ENCODE measurements at regions not wholly inside any gene's neighbourhood (a gene's known extent, or its start where the extent isn't known, plus 50 kb on each side); places are given as distances from the start of the nearest gene placed in this dataset.

DNA sequence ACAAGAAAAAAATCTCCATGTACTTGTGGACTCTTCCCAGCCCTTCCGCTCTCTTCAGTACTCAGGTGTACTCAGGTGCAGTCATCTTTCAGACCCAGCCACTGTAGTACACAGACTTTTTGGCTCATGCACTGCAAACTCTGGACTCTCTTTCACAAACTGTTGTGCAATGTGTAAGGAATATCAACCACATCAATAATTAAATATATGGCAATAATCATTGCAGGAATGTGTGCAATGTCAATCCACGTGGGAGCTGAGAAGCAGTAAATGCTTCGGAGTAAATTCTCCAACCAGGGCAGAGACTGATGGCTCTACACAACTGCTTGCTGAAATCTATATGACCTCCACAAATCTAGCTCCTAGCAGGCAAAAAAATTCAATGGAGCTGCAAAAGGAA lies 287.3 kb upstream of the COL8A1 start:
- H3K4me1 ChIP-seq: no peaks in the 10 kb centered on the region
- no peak overlapping the region for H3K9ac ChIP-seq
- H3K4me1 Mint-ChIP-seq: no peaks in the 10 kb centered on the region
- TF ChIP-seq EZH2phosphoT487 (IDR thresholded peaks at IDR 0.05) (no peak), EZH2 (IDR thresholded peaks at IDR 0.05) (no peak)
- TF ChIP-seq, protein P1, sequence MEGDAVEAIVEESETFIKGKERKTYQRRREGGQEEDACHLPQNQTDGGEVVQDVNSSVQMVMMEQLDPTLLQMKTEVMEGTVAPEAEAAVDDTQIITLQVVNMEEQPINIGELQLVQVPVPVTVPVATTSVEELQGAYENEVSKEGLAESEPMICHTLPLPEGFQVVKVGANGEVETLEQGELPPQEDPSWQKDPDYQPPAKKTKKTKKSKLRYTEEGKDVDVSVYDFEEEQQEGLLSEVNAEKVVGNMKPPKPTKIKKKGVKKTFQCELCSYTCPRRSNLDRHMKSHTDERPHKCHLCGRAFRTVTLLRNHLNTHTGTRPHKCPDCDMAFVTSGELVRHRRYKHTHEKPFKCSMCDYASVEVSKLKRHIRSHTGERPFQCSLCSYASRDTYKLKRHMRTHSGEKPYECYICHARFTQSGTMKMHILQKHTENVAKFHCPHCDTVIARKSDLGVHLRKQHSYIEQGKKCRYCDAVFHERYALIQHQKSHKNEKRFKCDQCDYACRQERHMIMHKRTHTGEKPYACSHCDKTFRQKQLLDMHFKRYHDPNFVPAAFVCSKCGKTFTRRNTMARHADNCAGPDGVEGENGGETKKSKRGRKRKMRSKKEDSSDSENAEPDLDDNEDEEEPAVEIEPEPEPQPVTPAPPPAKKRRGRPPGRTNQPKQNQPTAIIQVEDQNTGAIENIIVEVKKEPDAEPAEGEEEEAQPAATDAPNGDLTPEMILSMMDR (IDR thresholded peaks at IDR 0.05): no peak
- H3K27me3 ChIP-seq: no peaks in the 10 kb centered on the region
- no peak overlapping the region for H3K27ac Mint-ChIP-seq
- H3K4me3 Mint-ChIP-seq: no peak overlapping the region
- no peaks in the 10 kb centered on the region for H3K9me3 Mint-ChIP-seq
- H4K20me1 ChIP-seq (ENCODE audit: low read depth): no peaks in the 10 kb centered on the region
- no peak overlapping the region for H3K4me3 ChIP-seq
- no peaks in the 10 kb centered on the region for H3K27me3 Mint-ChIP-seq (ENCODE audit: insufficient read depth, low read depth)
- H3K79me2 ChIP-seq (ENCODE audit: low read depth): no peaks in the 10 kb centered on the region
- no peak overlapping the region for H3K4me2 ChIP-seq
- H3K27ac ChIP-seq: no peak overlapping the region
- H3K36me3 ChIP-seq: no peaks in the 10 kb centered on the region
- no peaks in the 10 kb centered on the region for H3F3A ChIP-seq (ENCODE audit: low read depth)
- no peaks in the 10 kb centered on the region for H3K9me3 ChIP-seq (ENCODE audit: low read depth)
- DNase-seq (ENCODE audit: low spot score): no peak
- no peaks in the 10 kb centered on the region for H3K36me3 Mint-ChIP-seq
- no peak overlapping the region for H2AFZ ChIP-seq (replicated peaks)

DNA sequence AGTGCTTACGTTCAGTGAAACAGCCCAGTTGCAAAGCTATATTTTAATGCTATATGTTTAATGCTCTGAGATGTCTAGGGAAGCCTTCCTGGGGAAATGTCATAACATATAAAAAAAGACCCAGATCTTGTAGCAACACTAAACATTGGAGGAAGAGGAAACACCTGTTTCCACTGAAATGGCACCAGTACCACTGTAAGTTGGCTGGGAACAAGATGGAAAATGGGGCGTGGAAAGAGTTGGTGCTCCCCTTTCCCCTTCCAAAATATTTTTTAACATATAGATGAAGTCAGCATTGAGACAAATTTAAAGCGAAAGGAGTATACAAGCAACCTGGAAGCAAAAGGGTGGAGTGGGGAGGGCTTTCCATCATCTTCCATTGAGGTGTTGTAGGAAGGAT lies 289.9 kb upstream of the COL8A1 start:
- TF ChIP-seq, protein P1 (IDR thresholded peaks at IDR 0.05): no peak
- TF ChIP-seq EZH2phosphoT487 (IDR thresholded peaks at IDR 0.05) (no peak), EZH2 (IDR thresholded peaks at IDR 0.05) (no peak)
- no peaks in the 10 kb centered on the region for H3K36me3 Mint-ChIP-seq
- Histone ChIP-seq H2AFZ (replicated peaks) (no peak overlapping the region), H3K27ac (no peak overlapping the region), H3K4me3 (no peak overlapping the region), H3K9ac (no peak overlapping the region), H3F3A (ENCODE audit: low read depth) (no peaks in the 10 kb centered on the region), H3K27me3 (no peaks in the 10 kb centered on the region), H3K4me2 (no peak overlapping the region), H3K4me1 (no peaks in the 10 kb centered on the region), H3K36me3 (no peaks in the 10 kb centered on the region), H3K79me2 (ENCODE audit: low read depth) (no peaks in the 10 kb centered on the region), H4K20me1 (ENCODE audit: low read depth) (no peaks in the 10 kb centered on the region), H3K9me3 (ENCODE audit: low read depth) (no peaks in the 10 kb centered on the region)
- H3K4me3 Mint-ChIP-seq: no peak overlapping the region
- no peak for DNase-seq (ENCODE audit: low spot score)
- H3K4me1 Mint-ChIP-seq: no peaks in the 10 kb centered on the region
- no peaks in the 10 kb centered on the region for H3K9me3 Mint-ChIP-seq
- H3K27me3 Mint-ChIP-seq (ENCODE audit: insufficient read depth, low read depth): no peaks in the 10 kb centered on the region
- no peak overlapping the region for H3K27ac Mint-ChIP-seq

DNA sequence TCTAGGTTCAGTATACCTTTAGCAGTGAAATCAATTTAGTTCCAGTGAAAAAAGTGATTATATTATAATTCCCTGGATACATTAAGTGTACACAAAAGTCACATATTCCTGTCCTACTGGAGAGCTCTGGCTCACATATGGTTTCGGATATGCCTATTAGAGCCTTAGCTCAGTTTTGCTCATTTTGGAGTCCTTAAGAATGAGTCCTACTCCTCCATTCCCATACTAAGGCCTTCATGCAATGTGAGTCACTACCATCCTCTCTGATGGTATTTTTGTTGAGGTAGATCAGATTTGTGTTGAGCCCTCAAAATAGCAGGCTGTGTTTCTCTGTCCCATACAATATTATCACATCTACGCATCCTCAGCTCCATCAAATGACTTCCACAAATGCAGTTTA lies 294.2 kb upstream of the COL8A1 start:
- no peaks in the 10 kb centered on the region for H3K9me3 Mint-ChIP-seq
- H3K9me3 ChIP-seq (ENCODE audit: low read depth): no peaks in the 10 kb centered on the region
- H3K27ac Mint-ChIP-seq: no peak overlapping the region
- DNase-seq (ENCODE audit: low spot score): no peak
- no peaks in the 10 kb centered on the region for H3K27me3 ChIP-seq
- no peak overlapping the region for H3K4me3 Mint-ChIP-seq
- H3K4me2 ChIP-seq: no peak overlapping the region
- H2AFZ ChIP-seq (replicated peaks): no peak overlapping the region
- H3K4me1 ChIP-seq: no peaks in the 10 kb centered on the region
- H3K36me3 Mint-ChIP-seq: no peaks in the 10 kb centered on the region
- H3K4me3 ChIP-seq: no peak overlapping the region
- H3K4me1 Mint-ChIP-seq: no peaks in the 10 kb centered on the region
- H4K20me1 ChIP-seq (ENCODE audit: low read depth): no peaks in the 10 kb centered on the region
- no peak overlapping the region for H3K9ac ChIP-seq
- TF ChIP-seq EZH2phosphoT487 (IDR thresholded peaks at IDR 0.05): no peak
- no peak for TF ChIP-seq EZH2 (IDR thresholded peaks at IDR 0.05)
- TF ChIP-seq, protein P1 (IDR thresholded peaks at IDR 0.05): no peak
- no peaks in the 10 kb centered on the region for H3K36me3 ChIP-seq
- no peak overlapping the region for H3K27ac ChIP-seq
- H3K27me3 Mint-ChIP-seq (ENCODE audit: insufficient read depth, low read depth): peaks cover 2% of the 10 kb centered on the region
- no peaks in the 10 kb centered on the region for H3F3A ChIP-seq (ENCODE audit: low read depth)
- H3K79me2 ChIP-seq (ENCODE audit: low read depth): no peaks in the 10 kb centered on the region

DNA sequence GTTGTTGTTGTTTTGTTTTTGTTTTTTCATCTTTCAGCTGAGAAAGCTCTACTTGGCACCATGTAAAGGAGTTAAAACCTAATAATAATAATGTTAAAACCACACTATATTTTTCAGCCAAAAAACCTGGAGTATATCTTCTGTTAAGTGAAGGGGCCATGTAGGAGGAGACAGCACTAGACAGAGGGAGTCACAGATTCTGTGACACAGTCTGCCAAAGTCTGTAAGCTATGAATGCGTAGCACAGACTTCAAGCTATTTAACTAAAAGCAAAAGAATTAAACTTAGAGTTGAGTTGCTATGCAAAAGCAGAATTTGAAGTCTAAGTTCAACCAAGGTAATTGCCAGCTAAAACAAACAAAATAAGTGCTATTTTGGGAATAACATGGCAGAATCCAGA lies 296.0 kb upstream of the COL8A1 start:
- Mint-ChIP-seq H3K27me3 (ENCODE audit: insufficient read depth, low read depth) (peaks cover 2% of the 10 kb centered on the region), H3K9me3 (no peaks in the 10 kb centered on the region), H3K4me3 (no peak overlapping the region), H3K27ac (no peak overlapping the region), H3K36me3 (no peaks in the 10 kb centered on the region), H3K4me1 (no peaks in the 10 kb centered on the region)
- no peak overlapping the region for H3K9ac ChIP-seq
- TF ChIP-seq EZH2phosphoT487 (IDR thresholded peaks at IDR 0.05): no peak
- TF ChIP-seq, protein P1 (IDR thresholded peaks at IDR 0.05): no peak
- TF ChIP-seq EZH2 (IDR thresholded peaks at IDR 0.05): no peak
- H4K20me1 ChIP-seq (ENCODE audit: low read depth): no peaks in the 10 kb centered on the region
- no peaks in the 10 kb centered on the region for H3K36me3 ChIP-seq
- no peaks in the 10 kb centered on the region for H3K27me3 ChIP-seq
- H3K27ac ChIP-seq: no peak overlapping the region
- no peak overlapping the region for H3K4me2 ChIP-seq
- no peak overlapping the region for H3K4me3 ChIP-seq
- DNase-seq (ENCODE audit: low spot score): no peak
- no peaks in the 10 kb centered on the region for H3K9me3 ChIP-seq (ENCODE audit: low read depth)
- H2AFZ ChIP-seq (replicated peaks): no peak overlapping the region
- H3F3A ChIP-seq (ENCODE audit: low read depth): no peaks in the 10 kb centered on the region
- H3K4me1 ChIP-seq: no peaks in the 10 kb centered on the region
- no peaks in the 10 kb centered on the region for H3K79me2 ChIP-seq (ENCODE audit: low read depth)

All from neural progenitor cell (in vitro differentiated cells).